Neural progenitor cell (in vitro differentiated cells): ENCODE measurements at regions not wholly inside any gene's neighbourhood (a gene's known extent, or its start where the extent isn't known, plus 50 kb on each side); places are given as distances from the start of the nearest gene placed in this dataset.

ENCODE experiments used
- DNase-seq: peaks from one replicate; pipeline ENCODE4 v3.0.0-alpha.2; 2016; ENCODE audit warnings: low spot score
- H2AFZ ChIP-seq: fragments of 200-600 bp; sonication (generic); replicated peaks from 2 replicates; pipeline ENCODE4 v1.6.1; 2016; ENCODE audit warnings: antibody characterized with exemption
- H3F3A ChIP-seq: fragments of 200-600 bp; sonication (generic); 2 replicates; pipeline ENCODE4 v1.6.1; 2016; ENCODE audit warnings: antibody characterized with exemption, low read depth
- H3K27ac ChIP-seq: fragments of 200-600 bp; sonication (generic); 2 replicates; pipeline ENCODE4 v1.5.1; 2016; ENCODE audit warnings: mild to moderate bottlenecking
- H3K27me3 ChIP-seq: fragments of 200-600 bp; sonication (generic); 2 replicates; pipeline ENCODE4 v1.6.1; 2016; ENCODE audit warnings: mild to moderate bottlenecking, moderate library complexity
- H3K36me3 ChIP-seq: fragments of 200-600 bp; sonication (generic); 2 replicates; pipeline ENCODE4 v1.5.1; 2016
- H3K4me1 ChIP-seq: fragments of 200-600 bp; sonication (generic); 2 replicates; pipeline ENCODE4 v1.6.1; 2016; ENCODE audit warnings: mixed run types
- H3K4me2 ChIP-seq: fragments of 200-600 bp; sonication (generic); 2 replicates; pipeline ENCODE4 v1.6.1; 2016
- H3K4me3 ChIP-seq: fragments of 200-600 bp; sonication (generic); 2 replicates; pipeline ENCODE4 v1.5.1; 2016
- H3K79me2 ChIP-seq: fragments of 200-600 bp; sonication (generic); 2 replicates; pipeline ENCODE4 v1.6.1; 2016; ENCODE audit warnings: low read depth
- H3K9ac ChIP-seq: fragments of 200-600 bp; sonication (generic); 2 replicates; pipeline ENCODE4 v1.6.1; 2016
- H3K9me3 ChIP-seq: fragments of 200-600 bp; sonication (generic); 2 replicates; pipeline ENCODE4 v1.5.1; 2016; ENCODE audit warnings: low read depth
- H4K20me1 ChIP-seq: fragments of 200-600 bp; sonication (generic); 2 replicates; pipeline ENCODE4 v1.6.1; 2016; ENCODE audit warnings: low read depth
- H3K27ac Mint-ChIP-seq: 3 replicates; pipeline ENCODE4 v1.8.0; 2021; ENCODE audit warnings: mixed read lengths
- H3K27me3 Mint-ChIP-seq: 2 replicates; pipeline ENCODE4 v1.8.0; 2022; ENCODE audit warnings: low read depth, mild to moderate bottlenecking, inconsistent platforms, moderate library complexity, mixed read lengths; ENCODE audit not compliant: insufficient read depth
- H3K36me3 Mint-ChIP-seq: 3 replicates; pipeline ENCODE4 v1.8.0; 2021; ENCODE audit warnings: mixed read lengths
- H3K4me1 Mint-ChIP-seq: 3 replicates; pipeline ENCODE4 v1.8.0; 2021; ENCODE audit warnings: mixed read lengths
- H3K4me3 Mint-ChIP-seq: 3 replicates; pipeline ENCODE4 v1.8.0; 2021; ENCODE audit warnings: mild to moderate bottlenecking, moderate library complexity, mixed read lengths
- H3K9me3 Mint-ChIP-seq: 3 replicates; pipeline ENCODE4 v1.8.0; 2020; ENCODE audit warnings: mixed read lengths
- CTCF ChIP-seq: fragments of 200-600 bp; sonication (generic); IDR thresholded peaks from 2 replicates; pipeline ENCODE4 v1.5.1; 2017; ENCODE audit warnings: antibody characterized with exemption, mild to moderate bottlenecking
- EZH2 ChIP-seq: fragments of 200-600 bp; sonication (generic); IDR thresholded peaks from 2 replicates; pipeline ENCODE4 v1.6.1; 2017; ENCODE audit warnings: antibody characterized with exemption, mild to moderate bottlenecking, moderate library complexity
- EZH2phosphoT487 ChIP-seq: fragments of 200-600 bp; sonication (generic); IDR thresholded peaks from 2 replicates; pipeline ENCODE4 v1.6.1; 2017; ENCODE audit warnings: antibody characterized with exemption

GRCh38 chr14:106728611-106729010 is 1202.2 kb downstream of the TMEM121 start:
- no peak for TF ChIP-seq EZH2
- no peak for TF ChIP-seq CTCF
- TF ChIP-seq EZH2phosphoT487, result no peak
- H3K36me3 Mint-ChIP-seq, result no peaks in the 10 kb centered on the region

GRCh38 chr14:106729551-106729950 is 1203.2 kb downstream of the TMEM121 start:
- H3K27me3 Mint-ChIP-seq, result no peaks in the 10 kb centered on the region
- H3K27ac ChIP-seq, result no peak overlapping the region
- no peaks in the 10 kb centered on the region for H3K27me3 ChIP-seq
- no peaks in the 10 kb centered on the region for H3K9me3 ChIP-seq
- no peak for TF ChIP-seq EZH2phosphoT487
- TF ChIP-seq EZH2, result no peak
- no peaks in the 10 kb centered on the region for H3K36me3 ChIP-seq
- no peaks in the 10 kb centered on the region for H3F3A ChIP-seq
- H3K4me3 Mint-ChIP-seq, result no peak overlapping the region
- no peaks in the 10 kb centered on the region for H4K20me1 ChIP-seq
- no peaks in the 10 kb centered on the region for H3K4me1 Mint-ChIP-seq
- no peaks in the 10 kb centered on the region for H3K9me3 Mint-ChIP-seq
- H3K4me2 ChIP-seq, result no peak overlapping the region
- H2AFZ ChIP-seq, result no peak overlapping the region
- no peak for DNase-seq
- H3K9ac ChIP-seq, result no peak overlapping the region
- H3K36me3 Mint-ChIP-seq, result no peaks in the 10 kb centered on the region
- H3K79me2 ChIP-seq, result no peaks in the 10 kb centered on the region
- H3K4me1 ChIP-seq, result no peaks in the 10 kb centered on the region
- H3K4me3 ChIP-seq, result no peak overlapping the region
- no peak overlapping the region for H3K27ac Mint-ChIP-seq

More at GRCh38 chr14:106728611-106729010, 1202.2 kb downstream of the TMEM121 start:
- Histone ChIP-seq H3K9ac (no peak overlapping the region), H3K4me2 (no peak overlapping the region), H3K4me1 (no peaks in the 10 kb centered on the region), H3K79me2 (no peaks in the 10 kb centered on the region), H2AFZ (no peak overlapping the region), H4K20me1 (no peaks in the 10 kb centered on the region), H3K9me3 (no peaks in the 10 kb centered on the region), H3F3A (no peaks in the 10 kb centered on the region), H3K27ac (no peak overlapping the region), H3K27me3 (no peaks in the 10 kb centered on the region), H3K4me3 (no peak overlapping the region), H3K36me3 (no peaks in the 10 kb centered on the region)
- Mint-ChIP-seq H3K9me3 (no peaks in the 10 kb centered on the region), H3K4me1 (no peaks in the 10 kb centered on the region), H3K4me3 (no peak overlapping the region), H3K27ac (no peak overlapping the region), H3K27me3 (no peaks in the 10 kb centered on the region)
- DNase-seq, result no peak

DNA sequence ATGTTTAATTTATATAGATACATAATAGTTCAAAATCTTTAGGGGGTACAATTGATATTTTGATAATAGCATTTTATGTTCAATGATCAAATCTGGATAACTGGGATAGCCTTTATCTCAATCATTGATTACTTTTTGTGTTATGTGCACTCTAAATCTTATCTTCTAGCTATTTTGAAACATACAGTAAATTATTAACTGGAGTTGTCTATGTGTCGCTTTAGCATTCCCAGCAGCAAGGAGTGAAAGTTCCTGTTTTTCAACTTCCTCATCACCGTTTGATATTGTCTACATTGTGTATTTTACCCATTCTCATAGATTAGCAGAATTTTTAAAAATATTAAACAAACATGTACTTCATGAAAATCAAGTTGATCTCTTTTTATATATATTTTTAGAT is 1207.4 kb downstream of the TMEM121 start:
- Histone ChIP-seq H3K9me3 (no peaks in the 10 kb centered on the region), H3K4me3 (no peak overlapping the region), H3K4me1 (no peaks in the 10 kb centered on the region), H2AFZ (no peak overlapping the region), H3K36me3 (no peaks in the 10 kb centered on the region), H3F3A (no peaks in the 10 kb centered on the region), H3K27me3 (no peaks in the 10 kb centered on the region), H3K27ac (no peak overlapping the region), H3K9ac (no peak overlapping the region), H4K20me1 (no peaks in the 10 kb centered on the region), H3K4me2 (no peak overlapping the region), H3K79me2 (no peaks in the 10 kb centered on the region)
- no peak for TF ChIP-seq EZH2phosphoT487
- no peak for TF ChIP-seq EZH2
- TF ChIP-seq CTCF, result no peak
- Mint-ChIP-seq H3K9me3 (no peaks in the 10 kb centered on the region), H3K36me3 (no peaks in the 10 kb centered on the region), H3K4me3 (no peak overlapping the region), H3K27ac (no peak overlapping the region), H3K27me3 (no peaks in the 10 kb centered on the region), H3K4me1 (no peaks in the 10 kb centered on the region)
- no peak for DNase-seq

DNA sequence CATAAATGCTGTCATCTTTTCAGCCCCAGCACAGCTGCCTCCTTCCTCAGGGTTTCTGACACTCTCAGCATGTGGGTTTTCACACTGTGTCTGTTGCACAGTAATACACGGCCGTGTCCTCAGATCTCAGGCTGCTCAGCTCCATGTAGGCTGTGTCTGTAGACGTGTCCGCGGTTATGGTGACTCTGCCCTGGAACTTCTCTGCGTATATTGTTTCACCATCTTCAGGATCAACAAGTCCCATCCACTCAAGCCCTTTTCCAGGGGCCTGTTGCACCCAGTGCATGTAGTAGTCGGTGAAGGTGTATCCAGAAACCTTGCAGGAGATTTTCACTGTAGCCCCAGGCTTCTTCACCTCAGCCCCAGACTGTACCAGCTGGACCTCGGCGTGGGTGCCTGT is 1210.6 kb downstream of the TMEM121 start:
- Histone ChIP-seq H3K4me3 (no peak overlapping the region), H3K4me2 (no peak overlapping the region), H3K4me1 (no peaks in the 10 kb centered on the region), H3K27ac (no peak overlapping the region), H3K9me3 (no peaks in the 10 kb centered on the region), H3F3A (no peaks in the 10 kb centered on the region), H4K20me1 (no peaks in the 10 kb centered on the region), H3K36me3 (no peaks in the 10 kb centered on the region), H2AFZ (no peak overlapping the region), H3K79me2 (no peaks in the 10 kb centered on the region), H3K9ac (no peak overlapping the region), H3K27me3 (no peaks in the 10 kb centered on the region)
- H3K36me3 Mint-ChIP-seq, result no peaks in the 10 kb centered on the region
- DNase-seq, result no peak
- H3K9me3 Mint-ChIP-seq, result no peaks in the 10 kb centered on the region
- H3K4me3 Mint-ChIP-seq, result no peak overlapping the region
- no peak overlapping the region for H3K27ac Mint-ChIP-seq
- H3K27me3 Mint-ChIP-seq, result no peaks in the 10 kb centered on the region
- TF ChIP-seq EZH2 (no peak), CTCF (no peak), EZH2phosphoT487 (no peak)
- no peaks in the 10 kb centered on the region for H3K4me1 Mint-ChIP-seq
